Liver (tissue), 8 donors: ENCODE measurements at regions not wholly inside any gene's neighbourhood (a gene's known extent, or its start where the extent isn't known, plus 50 kb on each side); places are given as distances from the start of the nearest gene placed in this dataset.

Experiments used
- DNase-seq: peaks from one replicate; pipeline ENCODE4 v3.0.0-alpha.2; 2017; ENCODE audit warnings: low spot score
- H3K27ac ChIP-seq, 2 donors: one replicate each; pipeline ENCODE4 v1.7.0; 2013; ENCODE audit warnings: inconsistent platforms in 2 of 2, low read length in 2 of 2, control low read depth in 1 of 2, low read depth in 1 of 2, mild to moderate bottlenecking in 1 of 2
- H3K27me3 ChIP-seq, 4 donors: one replicate each; pipeline versions ENCODE4 v1.6.1 to v1.7.0; 2013; ENCODE audit warnings: low read length in 3 of 4, inconsistent platforms in 1 of 4, mild to moderate bottlenecking in 1 of 4, moderate library complexity in 1 of 4; ENCODE audit not compliant: control insufficient read depth in 4 of 4, insufficient read depth in 4 of 4
- H3K36me3 ChIP-seq, 4 donors: one replicate each; pipeline versions ENCODE4 v1.6.1 to v1.7.0; 2013; ENCODE audit warnings: low read length in 3 of 4, mild to moderate bottlenecking in 3 of 4, low read depth in 1 of 4, moderate library complexity in 1 of 4; ENCODE audit not compliant: control insufficient read depth in 4 of 4, insufficient read depth in 3 of 4
- H3K4me1 ChIP-seq, 4 donors: one replicate each; pipeline versions ENCODE4 v1.6.1 to v1.7.0; 2013; ENCODE audit warnings: low read length in 3 of 4, mild to moderate bottlenecking in 3 of 4, moderate library complexity in 1 of 4; ENCODE audit not compliant: control insufficient read depth in 4 of 4, insufficient read depth in 4 of 4
- H3K4me3 ChIP-seq, 3 donors: one replicate each; pipeline versions ENCODE4 v1.6.1 to v1.7.0; 2013; ENCODE audit warnings: low read length in 3 of 3, control low read depth in 1 of 3, low read depth in 1 of 3, mild to moderate bottlenecking in 1 of 3
- H3K9ac ChIP-seq, 2 donors: one replicate each; pipeline ENCODE4 v1.7.0; 2013; ENCODE audit warnings: low read length in 2 of 2, mild to moderate bottlenecking in 2 of 2, moderate library complexity in 2 of 2, control low read depth in 1 of 2, low read depth in 1 of 2
- H3K9me3 ChIP-seq, 4 donors: one replicate each; pipeline versions ENCODE4 v1.6.1 to v1.7.0; 2013; ENCODE audit warnings: low read length in 3 of 4; ENCODE audit not compliant: control insufficient read depth in 4 of 4
- EGR1 ChIP-seq, 2 donors: IDR thresholded peaks; 2 replicates each; pipeline ENCODE4 v1.6.1; 2016 to 2018; ENCODE audit warnings: antibody characterized with exemption in 2 of 2, low read depth in 2 of 2
- FOXA1 ChIP-seq: IDR thresholded peaks from 2 replicates; pipeline ENCODE4 v1.6.1; 2016; ENCODE audit warnings: antibody characterized with exemption
- FOXA2 ChIP-seq: IDR thresholded peaks from 2 replicates; pipeline ENCODE4 v1.6.1; 2016; ENCODE audit warnings: antibody characterized with exemption
- GABPA ChIP-seq, 2 donors: IDR thresholded peaks in 1 of 2; conservative IDR thresholded peaks in 1 of 2; 2 replicates each; pipeline ENCODE4 v1.6.1; 2016; ENCODE audit warnings: antibody characterized with exemption in 2 of 2, mild to moderate bottlenecking in 1 of 2, moderate library complexity in 1 of 2
- HNF4A ChIP-seq, 2 donors: conservative IDR thresholded peaks; 2 replicates each; pipeline ENCODE4 v1.6.1; 2016; ENCODE audit warnings: antibody characterized with exemption in 2 of 2, mild to moderate bottlenecking in 2 of 2
- JUND ChIP-seq, 2 donors: IDR thresholded peaks; 2 replicates each; pipeline ENCODE4 v1.6.1; 2016; ENCODE audit warnings: antibody characterized with exemption in 2 of 2
- MAX ChIP-seq: IDR thresholded peaks from 2 replicates; pipeline ENCODE4 v1.6.1; 2016; ENCODE audit warnings: antibody characterized with exemption
- RAD21 ChIP-seq, 2 donors: IDR thresholded peaks; 2 replicates each; pipeline ENCODE4 v1.6.1; 2016; ENCODE audit warnings: antibody characterized with exemption in 2 of 2, mild to moderate bottlenecking in 2 of 2
- RXRA ChIP-seq, 2 donors: IDR thresholded peaks; 2 replicates each; pipeline ENCODE4 v1.6.1; 2017 to 2018; ENCODE audit warnings: antibody characterized with exemption in 2 of 2, mild to moderate bottlenecking in 1 of 2
- SP1 ChIP-seq: IDR thresholded peaks from 2 replicates; pipeline ENCODE4 v1.6.1; 2018; ENCODE audit warnings: antibody characterized with exemption, mild to moderate bottlenecking
- YY1 ChIP-seq: IDR thresholded peaks from 2 replicates; pipeline ENCODE4 v1.6.1; 2016; ENCODE audit warnings: antibody characterized with exemption, mild to moderate bottlenecking
- ZBTB33 ChIP-seq: IDR thresholded peaks from 2 replicates; pipeline ENCODE4 v1.6.1; 2016; ENCODE audit warnings: antibody characterized with exemption
- WGBS: extraction: QIAGEN DNeasy Blood & Tissue Kit; methylation state at CpG from one replicate; pipeline ENCODE4 v1.1.7; 2013; 5-methylcytosine and 5-hydroxymethylcytosine counted together
- TF ChIP-seq, protein P1 (sequence below): IDR thresholded peaks from 2 replicates; pipeline ENCODE4 v1.6.1; 2016; ENCODE audit warnings: antibody characterized with exemption, mild to moderate bottlenecking
- TF ChIP-seq, protein P2 (sequence below): fragments of 150-350 bp; IDR thresholded peaks from 2 replicates; pipeline ENCODE4 v1.5.1; 2017; ENCODE audit warnings: improper control_type of control experiment, low read depth, low read length; ENCODE audit not compliant: missing input control
- donor health status: healthy.
- donor health status: healthy.
- donor health status: healthy.
- donor health status: healthy.
- donor health status: healthy.

GRCh38 chr3:3355442-3355841 lies 176.0 kb upstream of the CRBN start:
- Histone ChIP-seq H3K9ac (no peak overlapping the region), H3K9me3 (no peaks in the 10 kb centered on the region), H3K36me3 (no peaks in the 10 kb centered on the region), H3K27me3 (no peaks in the 10 kb centered on the region), H3K27ac (no peak overlapping the region), H3K4me3 (no peak overlapping the region), H3K4me1 (no peaks in the 10 kb centered on the region)
- WGBS, result 21% methylated on average over 1 of the region's 1 CpG
- TF ChIP-seq RAD21 (IDR thresholded peaks at IDR 0.05), result no peak
- no peak for TF ChIP-seq FOXA2
- no peak for DNase-seq

DNA sequence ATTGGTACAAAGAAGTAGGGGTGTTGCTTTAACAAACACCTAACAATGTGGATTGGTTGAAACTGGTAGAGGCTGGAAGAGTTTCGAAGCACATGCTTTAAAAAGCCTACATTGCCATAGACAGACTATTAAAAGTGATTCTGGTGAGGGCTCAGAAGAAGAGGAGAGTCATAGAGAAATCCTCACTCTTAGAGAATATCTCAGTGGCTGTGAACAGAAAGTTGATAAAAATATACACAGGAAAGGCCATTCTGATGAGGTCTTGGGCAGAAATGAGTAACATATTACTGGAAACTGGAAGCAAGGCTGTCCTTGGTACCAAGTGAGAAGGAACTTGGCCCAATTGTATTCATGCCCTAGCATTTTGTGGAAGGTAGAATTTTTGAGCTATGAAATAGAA lies 173.7 kb upstream of the CRBN start:
- no peak for TF ChIP-seq FOXA2
- TF ChIP-seq FOXA1, result no peak
- TF ChIP-seq, protein P1, sequence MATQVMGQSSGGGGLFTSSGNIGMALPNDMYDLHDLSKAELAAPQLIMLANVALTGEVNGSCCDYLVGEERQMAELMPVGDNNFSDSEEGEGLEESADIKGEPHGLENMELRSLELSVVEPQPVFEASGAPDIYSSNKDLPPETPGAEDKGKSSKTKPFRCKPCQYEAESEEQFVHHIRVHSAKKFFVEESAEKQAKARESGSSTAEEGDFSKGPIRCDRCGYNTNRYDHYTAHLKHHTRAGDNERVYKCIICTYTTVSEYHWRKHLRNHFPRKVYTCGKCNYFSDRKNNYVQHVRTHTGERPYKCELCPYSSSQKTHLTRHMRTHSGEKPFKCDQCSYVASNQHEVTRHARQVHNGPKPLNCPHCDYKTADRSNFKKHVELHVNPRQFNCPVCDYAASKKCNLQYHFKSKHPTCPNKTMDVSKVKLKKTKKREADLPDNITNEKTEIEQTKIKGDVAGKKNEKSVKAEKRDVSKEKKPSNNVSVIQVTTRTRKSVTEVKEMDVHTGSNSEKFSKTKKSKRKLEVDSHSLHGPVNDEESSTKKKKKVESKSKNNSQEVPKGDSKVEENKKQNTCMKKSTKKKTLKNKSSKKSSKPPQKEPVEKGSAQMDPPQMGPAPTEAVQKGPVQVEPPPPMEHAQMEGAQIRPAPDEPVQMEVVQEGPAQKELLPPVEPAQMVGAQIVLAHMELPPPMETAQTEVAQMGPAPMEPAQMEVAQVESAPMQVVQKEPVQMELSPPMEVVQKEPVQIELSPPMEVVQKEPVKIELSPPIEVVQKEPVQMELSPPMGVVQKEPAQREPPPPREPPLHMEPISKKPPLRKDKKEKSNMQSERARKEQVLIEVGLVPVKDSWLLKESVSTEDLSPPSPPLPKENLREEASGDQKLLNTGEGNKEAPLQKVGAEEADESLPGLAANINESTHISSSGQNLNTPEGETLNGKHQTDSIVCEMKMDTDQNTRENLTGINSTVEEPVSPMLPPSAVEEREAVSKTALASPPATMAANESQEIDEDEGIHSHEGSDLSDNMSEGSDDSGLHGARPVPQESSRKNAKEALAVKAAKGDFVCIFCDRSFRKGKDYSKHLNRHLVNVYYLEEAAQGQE, result no peak
- TF ChIP-seq JUND (IDR thresholded peaks at IDR 0.05), result no peak
- no peak for TF ChIP-seq HNF4A (conservative IDR thresholded peaks at IDR 0.05)
- TF ChIP-seq YY1, result no peak
- TF ChIP-seq MAX, result no peak
- TF ChIP-seq RAD21 (IDR thresholded peaks at IDR 0.05), result no peak
- TF ChIP-seq EGR1 (IDR thresholded peaks at IDR 0.05; ENCODE audit: low read depth in 2 of 2), result no peak
- TF ChIP-seq RXRA (IDR thresholded peaks at IDR 0.05), result no peak
- no peak for TF ChIP-seq GABPA (IDR thresholded peaks at IDR 0.05 in 1 of 2, conservative IDR thresholded peaks at IDR 0.05 in 1 of 2)
- TF ChIP-seq ZBTB33, result no peak
- TF ChIP-seq, protein P2, sequence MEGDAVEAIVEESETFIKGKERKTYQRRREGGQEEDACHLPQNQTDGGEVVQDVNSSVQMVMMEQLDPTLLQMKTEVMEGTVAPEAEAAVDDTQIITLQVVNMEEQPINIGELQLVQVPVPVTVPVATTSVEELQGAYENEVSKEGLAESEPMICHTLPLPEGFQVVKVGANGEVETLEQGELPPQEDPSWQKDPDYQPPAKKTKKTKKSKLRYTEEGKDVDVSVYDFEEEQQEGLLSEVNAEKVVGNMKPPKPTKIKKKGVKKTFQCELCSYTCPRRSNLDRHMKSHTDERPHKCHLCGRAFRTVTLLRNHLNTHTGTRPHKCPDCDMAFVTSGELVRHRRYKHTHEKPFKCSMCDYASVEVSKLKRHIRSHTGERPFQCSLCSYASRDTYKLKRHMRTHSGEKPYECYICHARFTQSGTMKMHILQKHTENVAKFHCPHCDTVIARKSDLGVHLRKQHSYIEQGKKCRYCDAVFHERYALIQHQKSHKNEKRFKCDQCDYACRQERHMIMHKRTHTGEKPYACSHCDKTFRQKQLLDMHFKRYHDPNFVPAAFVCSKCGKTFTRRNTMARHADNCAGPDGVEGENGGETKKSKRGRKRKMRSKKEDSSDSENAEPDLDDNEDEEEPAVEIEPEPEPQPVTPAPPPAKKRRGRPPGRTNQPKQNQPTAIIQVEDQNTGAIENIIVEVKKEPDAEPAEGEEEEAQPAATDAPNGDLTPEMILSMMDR, result no peak
- no peak for TF ChIP-seq SP1
- WGBS, result 65% methylated on average over 1 of the region's 1 CpG
- no peak for DNase-seq
- no peaks in the 10 kb centered on the region for H3K9me3 ChIP-seq
- H3K4me1 ChIP-seq, result no peaks in the 10 kb centered on the region
- H3K36me3 ChIP-seq, result no peaks in the 10 kb centered on the region
- H3K4me3 ChIP-seq, result no peak overlapping the region
- H3K27me3 ChIP-seq, result no peaks in the 10 kb centered on the region
- no peak overlapping the region for H3K9ac ChIP-seq
- no peak overlapping the region for H3K27ac ChIP-seq
